ENCODE measurements at regions not wholly inside any gene's neighbourhood (a gene's known extent, or its start where the extent isn't known, plus 50 kb on each side); places are given as distances from the start of the nearest gene placed in this dataset.

DNA sequence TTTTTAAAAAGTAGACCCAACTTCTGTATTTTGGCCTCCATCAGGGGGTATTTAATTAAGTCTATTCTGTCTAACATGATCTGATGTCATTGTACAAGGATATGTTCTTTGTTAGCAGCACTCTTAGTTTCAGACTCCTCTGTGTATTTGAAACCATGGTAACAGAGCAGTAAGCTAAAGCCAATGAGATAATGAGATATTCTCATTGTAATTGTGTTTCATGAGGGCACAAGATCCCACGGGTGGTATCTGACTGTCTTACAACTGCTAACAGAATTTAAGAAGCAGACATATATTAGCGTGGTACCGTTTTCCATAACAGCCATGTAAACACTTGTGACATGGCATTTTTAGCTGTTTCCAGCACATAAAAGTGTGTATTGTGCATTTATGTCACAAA is 251.2 kb upstream of the VEPH1 start:
- no peaks in the 10 kb centered on the region for H3K4me1 ChIP-seq (ENCODE audit: control insufficient read depth, insufficient read depth, low read length, poor library complexity, severe bottlenecking)
- no peaks in the 10 kb centered on the region for H3K36me3 ChIP-seq (ENCODE audit: control insufficient read depth, insufficient read depth, low read length)
- H3K9me3 ChIP-seq (ENCODE audit: control insufficient read depth, low read length): no peaks in the 10 kb centered on the region
- no peak overlapping the region for H3K27ac ChIP-seq (ENCODE audit: insufficient read depth, low read length, poor library complexity, severe bottlenecking)
- no peak for DNase-seq
- H3K27me3 ChIP-seq (replicated peaks; ENCODE audit: control insufficient read depth, insufficient read depth, low read length, poor library complexity, severe bottlenecking): no peaks in the 10 kb centered on the region
- no peak overlapping the region for H3K4me3 ChIP-seq (ENCODE audit: insufficient read depth, low read depth, low read length, poor library complexity, severe bottlenecking)

DNA sequence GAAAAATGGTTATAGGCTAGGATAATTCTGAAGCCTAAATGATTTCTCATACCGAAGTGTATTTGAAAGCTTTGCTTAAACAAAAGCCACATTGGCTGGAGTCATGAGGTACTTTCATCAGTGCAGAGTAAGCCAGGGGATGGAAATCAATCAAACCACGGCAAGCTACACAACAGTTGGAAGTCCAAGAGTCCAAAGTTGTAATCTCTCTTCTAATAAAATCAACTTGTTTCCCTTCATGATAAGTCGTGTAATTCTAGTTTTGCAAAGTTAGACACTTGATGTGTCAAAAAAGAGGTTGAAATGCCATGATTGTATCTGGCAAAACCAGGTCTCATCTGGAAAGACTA is 250.5 kb upstream of the VEPH1 start:
- H3K27me3 ChIP-seq (replicated peaks; ENCODE audit: control insufficient read depth, insufficient read depth, low read length, poor library complexity, severe bottlenecking): no peaks in the 10 kb centered on the region
- H3K4me3 ChIP-seq (ENCODE audit: insufficient read depth, low read depth, low read length, poor library complexity, severe bottlenecking): no peak overlapping the region
- no peaks in the 10 kb centered on the region for H3K4me1 ChIP-seq (ENCODE audit: control insufficient read depth, insufficient read depth, low read length, poor library complexity, severe bottlenecking)
- no peaks in the 10 kb centered on the region for H3K36me3 ChIP-seq (ENCODE audit: control insufficient read depth, insufficient read depth, low read length)
- no peak overlapping the region for H3K27ac ChIP-seq (ENCODE audit: insufficient read depth, low read length, poor library complexity, severe bottlenecking)
- no peak for DNase-seq
- no peaks in the 10 kb centered on the region for H3K9me3 ChIP-seq (ENCODE audit: control insufficient read depth, low read length)

DNA sequence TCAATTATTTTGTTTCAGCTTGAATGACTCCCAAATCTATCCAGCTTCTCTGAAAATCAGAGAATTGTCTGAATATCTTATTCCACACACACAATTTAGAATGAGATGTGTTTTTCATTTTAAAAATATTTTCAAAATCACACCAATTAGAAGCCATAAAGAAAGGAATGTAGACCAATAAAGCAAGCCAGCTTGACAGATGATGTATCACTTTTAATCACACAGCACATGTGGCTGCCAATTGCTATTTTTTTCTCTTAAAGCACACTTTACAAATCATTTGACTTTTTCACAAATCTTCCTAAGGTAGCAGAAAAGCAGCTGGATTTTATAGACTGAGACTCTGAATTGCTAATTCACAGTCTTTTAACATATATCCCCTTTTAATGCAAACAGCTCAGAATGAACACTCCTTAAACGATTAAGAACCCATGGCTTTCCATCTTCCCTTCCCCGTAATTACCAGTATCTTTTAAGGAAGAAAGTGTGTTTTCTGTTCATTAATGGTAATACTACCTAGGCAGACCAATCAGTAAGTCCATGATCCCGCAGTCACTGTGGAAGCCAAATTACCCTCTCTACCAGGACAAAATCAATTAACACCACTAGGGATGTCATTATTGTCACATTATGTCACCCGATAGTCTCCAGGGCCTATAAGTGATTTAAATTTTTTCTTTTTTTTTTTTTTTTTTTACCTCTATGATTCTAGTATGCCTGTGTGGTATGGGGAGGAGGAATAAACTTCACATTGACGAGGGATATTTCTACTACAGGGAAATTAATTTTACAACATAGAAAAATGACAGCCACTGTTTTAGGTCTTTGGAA is 250.0 kb upstream of the VEPH1 start:
- Histone ChIP-seq H3K27ac (ENCODE audit: insufficient read depth, low read length, poor library complexity, severe bottlenecking) (no peak overlapping the region), H3K36me3 (ENCODE audit: control insufficient read depth, insufficient read depth, low read length) (no peaks in the 10 kb centered on the region), H3K27me3 (replicated peaks; ENCODE audit: control insufficient read depth, insufficient read depth, low read length, poor library complexity, severe bottlenecking) (no peaks in the 10 kb centered on the region), H3K4me3 (ENCODE audit: insufficient read depth, low read depth, low read length, poor library complexity, severe bottlenecking) (no peak overlapping the region), H3K4me1 (ENCODE audit: control insufficient read depth, insufficient read depth, low read length, poor library complexity, severe bottlenecking) (no peaks in the 10 kb centered on the region), H3K9me3 (ENCODE audit: control insufficient read depth, low read length) (no peaks in the 10 kb centered on the region)
- DNase-seq: no peak

DNA sequence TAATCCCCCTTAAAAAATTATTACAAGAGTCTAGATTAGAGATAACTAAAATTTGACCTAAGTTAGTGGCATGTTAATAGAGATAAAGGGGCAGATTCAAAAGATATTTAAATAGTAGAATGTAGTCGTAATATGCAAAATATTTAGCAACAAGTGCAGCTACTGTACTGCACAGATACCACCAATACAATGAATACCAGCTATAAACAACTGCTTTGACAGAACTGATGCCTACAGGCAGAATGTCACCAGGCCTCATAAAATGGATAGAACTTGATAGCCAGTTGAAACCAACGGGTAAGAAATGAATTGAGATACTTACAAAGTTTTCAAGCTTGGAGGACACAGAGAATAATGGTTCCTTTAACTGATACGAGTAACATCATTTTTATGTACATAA is 249.3 kb upstream of the VEPH1 start:
- Histone ChIP-seq H3K9me3 (ENCODE audit: control insufficient read depth, low read length) (no peaks in the 10 kb centered on the region), H3K4me1 (ENCODE audit: control insufficient read depth, insufficient read depth, low read length, poor library complexity, severe bottlenecking) (no peaks in the 10 kb centered on the region), H3K27ac (ENCODE audit: insufficient read depth, low read length, poor library complexity, severe bottlenecking) (no peak overlapping the region), H3K27me3 (replicated peaks; ENCODE audit: control insufficient read depth, insufficient read depth, low read length, poor library complexity, severe bottlenecking) (no peaks in the 10 kb centered on the region), H3K36me3 (ENCODE audit: control insufficient read depth, insufficient read depth, low read length) (no peaks in the 10 kb centered on the region), H3K4me3 (ENCODE audit: insufficient read depth, low read depth, low read length, poor library complexity, severe bottlenecking) (no peak overlapping the region)
- no peak for DNase-seq

- no peak overlapping the region for H3K27ac ChIP-seq (ENCODE audit: insufficient read depth, low read length, poor library complexity, severe bottlenecking)
- no peak overlapping the region for H3K4me3 ChIP-seq (ENCODE audit: insufficient read depth, low read depth, low read length, poor library complexity, severe bottlenecking)
- no peaks in the 10 kb centered on the region for H3K36me3 ChIP-seq (ENCODE audit: control insufficient read depth, insufficient read depth, low read length)
- DNase-seq: no peak
- H3K27me3 ChIP-seq (replicated peaks; ENCODE audit: control insufficient read depth, insufficient read depth, low read length, poor library complexity, severe bottlenecking): no peaks in the 10 kb centered on the region
- H3K9me3 ChIP-seq (ENCODE audit: control insufficient read depth, low read length): no peaks in the 10 kb centered on the region
- H3K4me1 ChIP-seq (ENCODE audit: control insufficient read depth, insufficient read depth, low read length, poor library complexity, severe bottlenecking): no peaks in the 10 kb centered on the region
Observed at GRCh38 chr3:157751386-157751785, 248.2 kb upstream of the VEPH1 start.

- Histone ChIP-seq H3K27ac (ENCODE audit: insufficient read depth, low read length, poor library complexity, severe bottlenecking) (no peak overlapping the region), H3K4me3 (ENCODE audit: insufficient read depth, low read depth, low read length, poor library complexity, severe bottlenecking) (no peak overlapping the region), H3K4me1 (ENCODE audit: control insufficient read depth, insufficient read depth, low read length, poor library complexity, severe bottlenecking) (no peaks in the 10 kb centered on the region), H3K36me3 (ENCODE audit: control insufficient read depth, insufficient read depth, low read length) (no peaks in the 10 kb centered on the region), H3K27me3 (replicated peaks; ENCODE audit: control insufficient read depth, insufficient read depth, low read length, poor library complexity, severe bottlenecking) (no peaks in the 10 kb centered on the region), H3K9me3 (ENCODE audit: control insufficient read depth, low read length) (no peaks in the 10 kb centered on the region)
- no peak for DNase-seq
Observed at GRCh38 chr3:157746391-157746790, 243.2 kb upstream of the VEPH1 start.

DNA sequence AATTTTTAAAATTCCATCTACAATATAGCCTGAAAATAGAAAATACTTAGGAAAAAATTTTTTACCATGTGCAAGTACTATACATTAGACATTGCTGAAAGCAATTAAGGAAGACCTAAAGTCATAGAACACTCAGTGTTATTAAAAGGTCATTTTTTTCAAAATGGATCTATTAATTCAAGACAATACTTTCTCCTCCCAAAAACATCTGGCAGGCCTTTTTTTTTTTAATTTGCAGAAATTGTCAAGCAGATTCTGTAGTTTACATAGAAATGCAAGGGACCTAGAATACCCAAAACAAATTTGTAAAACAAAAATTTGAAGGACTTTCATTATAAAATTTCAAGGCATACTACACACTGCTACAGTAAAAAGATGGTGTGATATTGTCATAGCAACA is 238.4 kb upstream of the VEPH1 start:
- H3K27ac ChIP-seq (ENCODE audit: insufficient read depth, low read length, poor library complexity, severe bottlenecking): no peak overlapping the region
- H3K4me1 ChIP-seq (ENCODE audit: control insufficient read depth, insufficient read depth, low read length, poor library complexity, severe bottlenecking): no peaks in the 10 kb centered on the region
- H3K9me3 ChIP-seq (ENCODE audit: control insufficient read depth, low read length): no peaks in the 10 kb centered on the region
- H3K4me3 ChIP-seq (ENCODE audit: insufficient read depth, low read depth, low read length, poor library complexity, severe bottlenecking): no peak overlapping the region
- no peaks in the 10 kb centered on the region for H3K36me3 ChIP-seq (ENCODE audit: control insufficient read depth, insufficient read depth, low read length)
- no peaks in the 10 kb centered on the region for H3K27me3 ChIP-seq (replicated peaks; ENCODE audit: control insufficient read depth, insufficient read depth, low read length, poor library complexity, severe bottlenecking)
- DNase-seq: no peak

DNA sequence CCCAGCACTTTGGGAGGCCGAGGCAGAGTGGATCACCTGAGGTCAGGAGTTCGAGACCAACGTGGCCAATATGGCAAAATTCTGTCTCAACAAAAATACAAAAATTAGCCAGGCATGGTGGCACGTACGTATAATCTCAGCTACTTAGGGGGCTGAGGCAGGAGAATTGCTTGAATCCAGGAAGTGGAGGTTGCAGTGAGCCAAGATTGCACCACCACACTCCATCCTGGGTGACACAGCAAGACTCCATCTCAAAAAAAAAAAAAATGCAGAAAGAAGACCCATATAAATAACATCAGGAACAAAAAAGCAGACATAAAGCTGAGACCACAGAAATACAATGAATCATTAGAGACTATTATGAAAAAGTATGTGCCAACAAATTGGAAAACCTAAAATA is 235.2 kb upstream of the VEPH1 start:
- Histone ChIP-seq H3K4me3 (ENCODE audit: insufficient read depth, low read depth, low read length, poor library complexity, severe bottlenecking) (no peak overlapping the region), H3K4me1 (ENCODE audit: control insufficient read depth, insufficient read depth, low read length, poor library complexity, severe bottlenecking) (no peaks in the 10 kb centered on the region), H3K9me3 (ENCODE audit: control insufficient read depth, low read length) (no peaks in the 10 kb centered on the region), H3K27ac (ENCODE audit: insufficient read depth, low read length, poor library complexity, severe bottlenecking) (no peak overlapping the region), H3K27me3 (replicated peaks; ENCODE audit: control insufficient read depth, insufficient read depth, low read length, poor library complexity, severe bottlenecking) (no peaks in the 10 kb centered on the region), H3K36me3 (ENCODE audit: control insufficient read depth, insufficient read depth, low read length) (no peaks in the 10 kb centered on the region)
- DNase-seq: no peak

DNA sequence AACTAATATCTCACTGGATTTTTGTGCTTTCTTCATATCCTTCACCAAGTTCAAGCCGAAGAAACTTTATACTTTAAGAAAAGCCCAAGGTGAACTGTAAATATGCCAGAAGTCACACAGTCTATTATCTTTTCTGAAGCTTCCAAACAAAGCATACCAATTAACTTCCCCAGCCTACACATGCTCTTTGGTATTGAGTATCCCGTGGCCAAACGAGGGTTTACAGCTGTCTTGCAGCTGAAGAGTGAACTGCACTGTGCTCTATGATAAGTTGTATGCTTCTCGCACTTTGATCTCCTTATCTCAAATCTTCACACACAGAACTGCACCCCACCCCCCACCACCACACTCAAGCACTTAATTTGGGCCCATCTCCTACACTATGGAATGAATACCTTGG is 215.6 kb upstream of the VEPH1 start:
- Histone ChIP-seq H3K27me3 (replicated peaks; ENCODE audit: control insufficient read depth, insufficient read depth, low read length, poor library complexity, severe bottlenecking) (no peaks in the 10 kb centered on the region), H3K36me3 (ENCODE audit: control insufficient read depth, insufficient read depth, low read length) (no peaks in the 10 kb centered on the region), H3K27ac (ENCODE audit: insufficient read depth, low read length, poor library complexity, severe bottlenecking) (no peak overlapping the region), H3K4me3 (ENCODE audit: insufficient read depth, low read depth, low read length, poor library complexity, severe bottlenecking) (no peak overlapping the region), H3K9me3 (ENCODE audit: control insufficient read depth, low read length) (no peaks in the 10 kb centered on the region), H3K4me1 (ENCODE audit: control insufficient read depth, insufficient read depth, low read length, poor library complexity, severe bottlenecking) (no peaks in the 10 kb centered on the region)
- no peak for DNase-seq

- Histone ChIP-seq H3K27me3 (replicated peaks; ENCODE audit: control insufficient read depth, insufficient read depth, low read length, poor library complexity, severe bottlenecking) (no peaks in the 10 kb centered on the region), H3K36me3 (ENCODE audit: control insufficient read depth, insufficient read depth, low read length) (no peaks in the 10 kb centered on the region), H3K4me1 (ENCODE audit: control insufficient read depth, insufficient read depth, low read length, poor library complexity, severe bottlenecking) (no peaks in the 10 kb centered on the region), H3K27ac (ENCODE audit: insufficient read depth, low read length, poor library complexity, severe bottlenecking) (no peak overlapping the region), H3K9me3 (ENCODE audit: control insufficient read depth, low read length) (no peaks in the 10 kb centered on the region), H3K4me3 (ENCODE audit: insufficient read depth, low read depth, low read length, poor library complexity, severe bottlenecking) (no peak overlapping the region)
- DNase-seq: no peak
Observed at GRCh38 chr3:157713101-157713500, 209.9 kb upstream of the VEPH1 start.
